ENCODE measurements at regions not wholly inside any gene's neighbourhood (a gene's known extent, or its start where the extent isn't known, plus 50 kb on each side); places are given as distances from the start of the nearest gene placed in this dataset.

- H3K27me3 ChIP-seq (ENCODE audit: control insufficient read depth in 1 of 2, insufficient read depth in 2 of 2, low read length in 2 of 2): no peaks in the 10 kb centered on the region
- H3K36me3 ChIP-seq (ENCODE audit: control insufficient read depth in 1 of 2, insufficient read depth in 2 of 2, low read length in 2 of 2): no peaks in the 10 kb centered on the region
- H3K27ac ChIP-seq (ENCODE audit: low read depth, low read length): no peak overlapping the region
- H3K9me3 ChIP-seq (ENCODE audit: control insufficient read depth in 1 of 2, low read length in 2 of 2): peaks cover 0 to 5% of the 10 kb centered on the region in 2 donors
- peaks cover 9 to 10% of the 10 kb centered on the region in 2 donors for H3K4me1 ChIP-seq (ENCODE audit: control insufficient read depth in 1 of 2, insufficient read depth in 2 of 2, low read length in 2 of 2)
- no peak overlapping the region for H3K4me3 ChIP-seq (ENCODE audit: low read depth in 1 of 2, low read length in 2 of 2)
- no peak overlapping the region for H3K9ac ChIP-seq (ENCODE audit: low read depth in 1 of 2, low read length in 2 of 2)
These were observed 171.7 kb downstream of the MACROH2A1 start for GRCh38 chr5:135227064-135228022.

- no peaks in the 10 kb centered on the region for H3K36me3 ChIP-seq (ENCODE audit: control insufficient read depth in 1 of 2, insufficient read depth in 2 of 2, low read length in 2 of 2)
- H3K9me3 ChIP-seq (ENCODE audit: control insufficient read depth in 1 of 2, low read length in 2 of 2): peaks cover 0 to 5% of the 10 kb centered on the region in 2 donors
- no peak overlapping the region for H3K27ac ChIP-seq (ENCODE audit: low read depth, low read length)
- peaks cover 9 to 10% of the 10 kb centered on the region in 2 donors for H3K4me1 ChIP-seq (ENCODE audit: control insufficient read depth in 1 of 2, insufficient read depth in 2 of 2, low read length in 2 of 2)
- no peak overlapping the region for H3K4me3 ChIP-seq (ENCODE audit: low read depth in 1 of 2, low read length in 2 of 2)
- H3K27me3 ChIP-seq (ENCODE audit: control insufficient read depth in 1 of 2, insufficient read depth in 2 of 2, low read length in 2 of 2): no peaks in the 10 kb centered on the region
- H3K9ac ChIP-seq (ENCODE audit: low read depth in 1 of 2, low read length in 2 of 2): no peak overlapping the region
These were observed 173.0 kb downstream of the MACROH2A1 start for GRCh38 chr5:135225856-135226560.

- H3K9me3 ChIP-seq (ENCODE audit: control insufficient read depth in 1 of 2, low read length in 2 of 2): no peaks in the 10 kb centered on the region
- H3K4me1 ChIP-seq (ENCODE audit: control insufficient read depth in 1 of 2, insufficient read depth in 2 of 2, low read length in 2 of 2): peaks cover 0 to under 1% of the 10 kb centered on the region in 2 donors
- no peak overlapping the region for H3K27ac ChIP-seq (ENCODE audit: low read depth, low read length)
- H3K9ac ChIP-seq (ENCODE audit: low read depth in 1 of 2, low read length in 2 of 2): no peak overlapping the region
- H3K27me3 ChIP-seq (ENCODE audit: control insufficient read depth in 1 of 2, insufficient read depth in 2 of 2, low read length in 2 of 2): no peaks in the 10 kb centered on the region
- H3K4me3 ChIP-seq (ENCODE audit: low read depth in 1 of 2, low read length in 2 of 2): no peak overlapping the region
- no peaks in the 10 kb centered on the region for H3K36me3 ChIP-seq (ENCODE audit: control insufficient read depth in 1 of 2, insufficient read depth in 2 of 2, low read length in 2 of 2)
These were observed 175.0 kb downstream of the MACROH2A1 start for GRCh38 chr5:135223891-135224625.

- Histone ChIP-seq H3K4me1 (ENCODE audit: control insufficient read depth in 1 of 2, insufficient read depth in 2 of 2, low read length in 2 of 2) (no peaks in the 10 kb centered on the region), H3K36me3 (ENCODE audit: control insufficient read depth in 1 of 2, insufficient read depth in 2 of 2, low read length in 2 of 2) (no peaks in the 10 kb centered on the region), H3K27ac (ENCODE audit: low read depth, low read length) (no peak overlapping the region), H3K9me3 (ENCODE audit: control insufficient read depth in 1 of 2, low read length in 2 of 2) (no peaks in the 10 kb centered on the region), H3K4me3 (ENCODE audit: low read depth in 1 of 2, low read length in 2 of 2) (no peak overlapping the region), H3K27me3 (ENCODE audit: control insufficient read depth in 1 of 2, insufficient read depth in 2 of 2, low read length in 2 of 2) (no peaks in the 10 kb centered on the region), H3K9ac (ENCODE audit: low read depth in 1 of 2, low read length in 2 of 2) (no peak overlapping the region)
These were observed 175.6 kb downstream of the MACROH2A1 start for GRCh38 chr5:135223404-135223803.

- Histone ChIP-seq H3K27me3 (ENCODE audit: control insufficient read depth in 1 of 2, insufficient read depth in 2 of 2, low read length in 2 of 2) (no peaks in the 10 kb centered on the region), H3K4me1 (ENCODE audit: control insufficient read depth in 1 of 2, insufficient read depth in 2 of 2, low read length in 2 of 2) (no peaks in the 10 kb centered on the region), H3K36me3 (ENCODE audit: control insufficient read depth in 1 of 2, insufficient read depth in 2 of 2, low read length in 2 of 2) (no peaks in the 10 kb centered on the region), H3K4me3 (ENCODE audit: low read depth in 1 of 2, low read length in 2 of 2) (no peak overlapping the region), H3K9me3 (ENCODE audit: control insufficient read depth in 1 of 2, low read length in 2 of 2) (no peaks in the 10 kb centered on the region), H3K27ac (ENCODE audit: low read depth, low read length) (no peak overlapping the region), H3K9ac (ENCODE audit: low read depth in 1 of 2, low read length in 2 of 2) (no peak overlapping the region)
These were observed 176.3 kb downstream of the MACROH2A1 start for GRCh38 chr5:135222771-135223170.

GRCh38 chr5:135222171-135222681 lies 176.8 kb downstream of the MACROH2A1 start:
- no peak overlapping the region for H3K27ac ChIP-seq (ENCODE audit: low read depth, low read length)
- no peak overlapping the region for H3K9ac ChIP-seq (ENCODE audit: low read depth in 1 of 2, low read length in 2 of 2)
- H3K36me3 ChIP-seq (ENCODE audit: control insufficient read depth in 1 of 2, insufficient read depth in 2 of 2, low read length in 2 of 2): no peaks in the 10 kb centered on the region
- H3K27me3 ChIP-seq (ENCODE audit: control insufficient read depth in 1 of 2, insufficient read depth in 2 of 2, low read length in 2 of 2): no peaks in the 10 kb centered on the region
- no peaks in the 10 kb centered on the region for H3K4me1 ChIP-seq (ENCODE audit: control insufficient read depth in 1 of 2, insufficient read depth in 2 of 2, low read length in 2 of 2)
- H3K9me3 ChIP-seq (ENCODE audit: control insufficient read depth in 1 of 2, low read length in 2 of 2): no peaks in the 10 kb centered on the region
- no peak overlapping the region for H3K4me3 ChIP-seq (ENCODE audit: low read depth in 1 of 2, low read length in 2 of 2)

- Histone ChIP-seq H3K27ac (ENCODE audit: low read depth, low read length) (no peak overlapping the region), H3K27me3 (ENCODE audit: control insufficient read depth in 1 of 2, insufficient read depth in 2 of 2, low read length in 2 of 2) (no peaks in the 10 kb centered on the region), H3K4me3 (ENCODE audit: low read depth in 1 of 2, low read length in 2 of 2) (no peak overlapping the region), H3K9ac (ENCODE audit: low read depth in 1 of 2, low read length in 2 of 2) (no peak overlapping the region), H3K9me3 (ENCODE audit: control insufficient read depth in 1 of 2, low read length in 2 of 2) (no peaks in the 10 kb centered on the region), H3K36me3 (ENCODE audit: control insufficient read depth in 1 of 2, insufficient read depth in 2 of 2, low read length in 2 of 2) (no peaks in the 10 kb centered on the region), H3K4me1 (ENCODE audit: control insufficient read depth in 1 of 2, insufficient read depth in 2 of 2, low read length in 2 of 2) (no peaks in the 10 kb centered on the region)
These were observed 177.3 kb downstream of the MACROH2A1 start for GRCh38 chr5:135221696-135222095.

- no peaks in the 10 kb centered on the region for H3K27me3 ChIP-seq (ENCODE audit: control insufficient read depth in 1 of 2, insufficient read depth in 2 of 2, low read length in 2 of 2)
- no peaks in the 10 kb centered on the region for H3K36me3 ChIP-seq (ENCODE audit: control insufficient read depth in 1 of 2, insufficient read depth in 2 of 2, low read length in 2 of 2)
- no peak overlapping the region for H3K27ac ChIP-seq (ENCODE audit: low read depth, low read length)
- H3K4me1 ChIP-seq (ENCODE audit: control insufficient read depth in 1 of 2, insufficient read depth in 2 of 2, low read length in 2 of 2): peaks cover 0 to 2% of the 10 kb centered on the region in 2 donors
- H3K9ac ChIP-seq (ENCODE audit: low read depth in 1 of 2, low read length in 2 of 2): no peak overlapping the region
- H3K9me3 ChIP-seq (ENCODE audit: control insufficient read depth in 1 of 2, low read length in 2 of 2): no peaks in the 10 kb centered on the region
- no peak overlapping the region for H3K4me3 ChIP-seq (ENCODE audit: low read depth in 1 of 2, low read length in 2 of 2)
These were observed 177.9 kb downstream of the MACROH2A1 start for GRCh38 chr5:135221187-135221473.

GRCh38 chr5:135220394-135221186 lies 178.4 kb downstream of the MACROH2A1 start:
- H3K27ac ChIP-seq (ENCODE audit: low read depth, low read length): no peak overlapping the region
- no peaks in the 10 kb centered on the region for H3K9me3 ChIP-seq (ENCODE audit: control insufficient read depth in 1 of 2, low read length in 2 of 2)
- no peak overlapping the region for H3K9ac ChIP-seq (ENCODE audit: low read depth in 1 of 2, low read length in 2 of 2)
- no peak overlapping the region for H3K4me3 ChIP-seq (ENCODE audit: low read depth in 1 of 2, low read length in 2 of 2)
- no peaks in the 10 kb centered on the region for H3K36me3 ChIP-seq (ENCODE audit: control insufficient read depth in 1 of 2, insufficient read depth in 2 of 2, low read length in 2 of 2)
- H3K4me1 ChIP-seq (ENCODE audit: control insufficient read depth in 1 of 2, insufficient read depth in 2 of 2, low read length in 2 of 2): peaks cover 0 to 8% of the 10 kb centered on the region in 2 donors
- H3K27me3 ChIP-seq (ENCODE audit: control insufficient read depth in 1 of 2, insufficient read depth in 2 of 2, low read length in 2 of 2): no peaks in the 10 kb centered on the region
